ENCODE measurements at regions not wholly inside any gene's neighbourhood (a gene's known extent, or its start where the extent isn't known, plus 50 kb on each side); places are given as distances from the start of the nearest gene placed in this dataset.

DNA sequence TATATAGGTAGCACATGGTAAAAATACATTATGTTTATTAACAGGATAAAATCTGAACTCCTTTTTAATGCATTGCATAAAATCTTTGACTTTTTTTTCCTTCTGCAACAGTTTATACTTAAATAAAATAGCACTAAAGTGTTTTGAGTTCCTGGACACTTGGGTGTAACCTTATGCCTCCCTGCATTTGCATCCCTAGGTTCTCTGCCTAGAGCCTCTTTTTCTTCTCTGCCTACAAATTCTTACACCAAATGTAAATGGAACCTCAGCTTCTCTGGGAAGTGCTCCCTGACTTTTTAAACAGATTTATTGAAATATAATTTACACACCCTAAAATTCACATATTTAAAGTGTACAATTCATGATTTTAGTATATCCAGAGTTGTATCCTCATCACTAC, 1017.6 kb downstream of the CNTNAP5 start:
- no peak for DNase-seq (ENCODE audit: low read depth)

DNA sequence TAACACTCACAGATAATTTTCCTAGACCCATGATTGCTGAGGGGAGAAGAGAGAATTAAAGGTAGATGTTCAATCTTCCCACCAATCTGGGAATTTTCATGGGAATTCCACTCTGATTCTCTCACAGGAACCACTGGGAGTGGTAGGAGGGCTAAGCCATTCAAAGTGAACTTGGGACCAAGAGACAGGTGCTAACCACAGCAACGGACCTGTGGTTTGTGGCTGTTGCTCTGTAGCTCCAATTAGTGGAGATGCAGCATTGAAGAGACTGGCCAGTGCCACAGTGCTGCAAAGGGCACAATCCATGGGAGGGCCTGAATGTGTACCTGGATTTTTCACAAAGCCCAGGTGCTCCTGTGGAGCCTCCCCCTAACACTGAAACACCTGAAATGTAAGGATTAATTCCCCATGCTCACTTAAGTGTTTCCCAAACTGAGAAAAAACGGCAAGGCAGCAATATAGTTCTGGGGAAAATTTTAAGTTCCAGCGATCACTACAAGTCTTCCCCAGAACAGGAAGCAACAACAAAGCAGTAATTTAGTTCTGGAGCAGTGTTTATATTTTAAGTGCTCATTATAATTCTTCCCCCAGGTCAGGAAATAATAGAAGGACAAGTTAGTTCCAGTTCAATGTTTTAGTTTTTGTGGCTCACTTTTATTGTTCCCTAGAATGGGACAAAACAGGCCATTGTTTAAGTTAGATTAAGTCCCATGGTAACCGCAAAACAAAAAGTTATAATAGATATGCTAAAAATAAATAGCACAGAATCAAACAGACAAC, 1045.8 kb downstream of the CNTNAP5 start:
- no peak for DNase-seq (ENCODE audit: low read depth)

DNA sequence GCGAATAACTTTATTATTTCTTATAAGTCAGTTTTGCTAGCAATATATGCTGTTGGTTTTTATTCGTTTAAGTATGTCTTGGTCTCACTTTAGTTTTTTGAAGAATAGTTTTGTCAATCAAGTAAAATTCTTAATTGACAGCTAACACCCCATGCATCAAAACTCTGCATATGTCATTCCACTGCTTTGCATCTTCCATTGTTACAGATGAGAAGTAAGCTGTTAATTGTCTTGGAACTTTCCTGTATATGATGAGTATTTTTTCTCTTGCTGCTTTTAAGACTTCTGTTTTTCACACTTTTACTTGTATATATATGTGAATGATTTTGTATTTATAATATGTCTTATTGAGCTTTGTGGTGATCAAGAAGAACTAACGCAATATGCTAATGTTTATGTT, 1048.4 kb downstream of the CNTNAP5 start:
- no peak for DNase-seq (ENCODE audit: low read depth)

DNA sequence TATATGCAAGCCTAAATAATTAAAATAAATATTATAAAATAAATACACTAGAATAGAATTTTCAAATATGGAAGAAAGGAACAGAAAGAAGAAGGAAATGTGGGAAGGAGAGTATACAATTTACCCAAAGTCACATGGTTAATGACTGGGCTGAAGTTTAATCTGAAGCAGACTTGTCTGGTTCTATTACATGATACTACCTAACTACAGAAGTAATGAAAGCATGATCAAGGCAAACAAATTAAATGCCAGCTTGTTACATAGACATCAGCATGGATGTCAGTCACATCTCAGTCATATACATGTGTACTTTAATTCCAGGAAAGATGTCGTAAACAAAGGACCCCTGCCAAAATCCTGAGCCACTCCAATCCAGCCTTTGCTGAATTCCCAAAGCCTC, 1060.8 kb downstream of the CNTNAP5 start:
- DNase-seq (ENCODE audit: low read depth): no peak

DNA sequence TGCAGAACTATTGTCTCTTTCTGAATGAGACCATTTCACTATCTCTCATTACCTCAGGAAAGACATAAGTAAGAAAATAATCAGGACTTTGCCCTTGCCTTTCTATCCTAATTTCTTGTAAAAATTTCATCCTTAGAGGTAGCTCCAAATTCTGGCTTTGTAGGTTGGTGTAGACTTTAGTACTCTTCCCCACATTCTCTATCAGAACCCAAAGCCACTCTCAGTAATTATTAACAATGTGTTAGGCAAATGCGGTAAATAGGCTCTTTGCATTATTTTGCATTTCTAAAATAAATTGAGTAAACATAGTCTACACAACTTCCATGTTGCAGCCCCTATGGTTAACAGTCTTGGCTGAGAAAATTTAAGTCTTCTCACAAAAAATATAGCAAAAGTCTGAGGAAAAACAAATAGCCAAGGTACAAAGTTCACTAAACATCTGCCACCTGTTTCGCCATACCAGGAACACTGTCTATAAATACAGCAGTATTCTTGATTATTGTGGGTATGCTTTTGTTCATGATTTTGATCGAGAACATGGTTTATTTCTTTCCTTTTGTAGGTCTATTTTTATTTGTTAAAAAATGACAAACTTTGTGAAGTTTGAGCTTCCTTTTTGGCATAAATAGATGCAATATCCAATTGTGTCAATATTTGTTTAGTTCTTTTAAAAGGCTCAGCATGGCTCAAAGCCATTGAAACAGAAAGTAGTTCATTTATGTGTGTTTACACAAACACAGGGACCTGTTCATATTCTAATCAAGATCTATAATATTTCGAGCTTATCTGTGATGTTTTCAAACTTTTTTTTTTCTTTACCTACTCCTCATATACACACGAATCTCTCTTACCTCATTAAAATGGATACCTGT, 1061.5 kb downstream of the CNTNAP5 start:
- no peak for DNase-seq (ENCODE audit: low read depth)

DNA sequence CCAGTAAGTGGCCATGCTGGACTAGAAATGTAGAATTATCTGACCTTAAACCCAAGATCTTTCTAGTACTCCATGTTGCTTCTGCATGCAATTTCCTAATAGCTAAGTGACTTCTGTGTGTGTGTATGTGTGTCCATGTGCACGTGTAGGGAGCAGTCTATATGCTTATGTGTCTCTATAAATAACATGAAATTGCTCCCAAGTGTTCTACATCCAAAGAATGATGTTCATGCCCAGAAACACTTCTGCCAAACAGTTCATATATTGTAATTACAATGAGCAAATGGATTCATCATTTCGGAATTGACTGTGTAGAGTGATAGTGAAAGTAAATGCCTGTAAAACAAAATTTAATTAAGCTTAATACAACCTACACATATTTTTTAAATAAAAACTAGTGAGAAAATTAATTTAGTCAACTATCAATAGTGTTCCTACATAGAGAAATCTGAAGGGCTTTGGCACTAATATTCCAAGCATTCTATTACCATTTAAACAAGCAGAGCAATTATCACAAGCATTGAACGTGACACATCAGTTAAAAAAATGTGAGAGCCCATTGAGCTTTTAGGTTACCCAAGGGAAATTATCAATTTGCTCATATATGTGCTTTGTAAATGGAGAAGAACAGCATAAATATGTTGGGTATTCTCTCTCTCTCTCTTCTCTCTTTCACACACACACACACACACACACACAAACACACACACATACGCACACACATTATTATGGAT, 1067.4 kb downstream of the CNTNAP5 start:
- DNase-seq (ENCODE audit: low read depth): no peak

DNA sequence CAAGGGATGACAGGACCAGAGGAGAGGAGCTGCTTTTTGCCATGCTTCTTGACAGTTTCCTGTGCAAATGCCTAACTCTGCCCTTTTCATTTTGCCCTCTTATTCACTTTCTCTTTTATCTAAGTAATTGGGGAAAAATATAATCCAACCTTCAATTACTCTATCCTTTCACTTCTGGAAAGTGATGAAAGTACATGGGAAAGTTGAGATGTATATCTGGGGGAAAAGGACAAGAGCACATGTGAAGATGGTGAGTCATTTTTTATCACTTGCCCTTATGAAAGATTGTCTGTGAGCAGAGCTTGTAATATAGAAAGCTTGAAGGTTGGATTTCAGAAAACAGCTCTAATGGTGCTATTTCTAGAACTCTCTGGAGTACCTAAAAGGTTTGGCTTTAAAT, 1070.7 kb downstream of the CNTNAP5 start:
- DNase-seq (ENCODE audit: low read depth): no peak

DNA sequence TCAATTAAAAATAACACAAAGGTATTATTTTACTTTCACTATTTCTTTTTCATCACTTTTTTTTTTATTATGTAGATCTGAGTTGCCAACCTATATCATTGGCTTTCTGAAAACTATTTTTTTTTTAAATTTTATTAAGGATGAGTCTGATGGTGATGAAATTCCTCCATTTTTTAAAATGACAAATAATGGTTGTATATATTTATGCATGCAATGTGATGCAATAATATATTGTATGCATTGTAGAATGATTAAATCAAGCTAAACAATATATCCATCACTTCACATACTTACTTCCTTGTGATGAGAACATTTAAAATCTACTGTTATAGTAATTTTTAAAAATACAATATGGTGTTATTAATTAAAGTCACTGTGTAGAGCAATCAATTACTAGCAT, 1081.6 kb downstream of the CNTNAP5 start:
- no peak for DNase-seq (ENCODE audit: low read depth)

DNA sequence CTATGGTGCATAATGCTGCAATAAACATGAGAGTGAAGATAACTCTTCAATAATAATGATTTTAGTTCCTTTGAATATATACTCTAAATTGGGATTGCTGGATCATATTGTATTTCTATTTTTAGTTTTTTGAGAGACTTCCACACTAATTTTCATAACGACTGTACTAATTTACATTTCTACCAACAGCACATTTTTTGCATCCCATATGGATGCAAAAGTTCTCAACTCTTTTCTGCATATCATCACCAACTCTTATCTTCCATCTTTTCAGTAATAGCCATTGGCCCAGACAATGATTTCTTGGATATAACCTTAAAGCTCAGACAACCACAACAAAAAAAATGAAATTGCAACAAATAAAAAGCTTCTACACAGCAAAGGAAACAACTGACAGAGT, 1082.4 kb downstream of the CNTNAP5 start:
- DNase-seq (ENCODE audit: low read depth): no peak

DNA sequence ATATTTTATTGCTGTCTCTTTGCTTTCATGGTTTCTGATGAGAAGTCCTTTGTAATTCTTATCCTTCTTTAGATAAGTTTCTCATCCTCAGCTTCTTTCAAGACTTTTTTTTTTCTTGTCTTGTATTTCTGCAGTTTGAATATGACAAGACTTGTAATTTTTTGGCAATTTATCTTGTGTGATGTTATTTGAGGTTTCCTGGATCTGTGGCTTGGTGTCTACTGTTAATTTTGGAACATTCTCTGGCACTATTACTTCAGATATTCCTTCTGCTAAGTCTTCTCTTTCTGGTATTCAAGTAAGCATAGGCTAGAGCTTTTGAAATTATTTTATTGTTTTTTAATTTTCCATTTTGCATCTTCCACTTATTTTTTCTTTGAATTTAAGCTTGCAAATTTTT, 1083.2 kb downstream of the CNTNAP5 start:
- no peak for DNase-seq (ENCODE audit: low read depth)

DNA sequence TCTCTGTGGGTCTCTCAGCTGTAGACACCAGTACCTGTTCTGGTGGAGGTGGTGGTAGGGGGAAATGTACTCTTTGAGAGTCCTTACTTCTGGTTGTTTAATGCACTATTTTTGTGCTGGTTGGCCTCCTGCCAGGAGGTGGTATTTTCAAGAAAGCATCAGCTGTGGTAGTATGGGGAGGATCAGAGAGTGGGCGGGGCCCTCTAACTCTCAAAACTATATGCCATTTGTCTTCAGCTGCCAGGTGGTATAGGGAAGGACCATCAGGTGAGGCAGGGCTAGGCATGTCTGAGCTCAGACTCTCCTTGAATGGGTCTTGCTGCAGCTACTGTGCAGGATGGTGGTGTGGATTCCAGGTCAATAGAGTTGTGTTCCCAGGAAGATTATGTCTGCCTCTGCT, 1100.8 kb downstream of the CNTNAP5 start:
- DNase-seq (ENCODE audit: low read depth): no peak

DNA sequence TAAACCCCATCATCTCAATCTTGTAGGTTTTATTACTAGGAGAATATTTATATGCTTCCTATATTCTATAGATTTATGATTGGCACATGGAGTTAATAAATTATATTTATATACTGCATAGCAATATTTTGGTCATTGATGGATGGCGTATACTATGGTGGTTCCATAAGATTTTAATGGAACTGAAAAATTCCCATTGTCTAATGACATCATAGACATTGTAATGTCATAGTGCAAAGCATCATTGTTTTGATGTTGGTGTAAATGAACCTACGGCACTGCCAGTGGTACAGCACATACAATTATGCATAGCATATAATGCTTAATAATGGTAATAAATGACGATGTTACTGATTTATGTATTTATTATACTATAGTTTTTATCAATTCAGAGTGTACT, 1135.9 kb downstream of the CNTNAP5 start:
- no peak for DNase-seq (ENCODE audit: low read depth)

DNA sequence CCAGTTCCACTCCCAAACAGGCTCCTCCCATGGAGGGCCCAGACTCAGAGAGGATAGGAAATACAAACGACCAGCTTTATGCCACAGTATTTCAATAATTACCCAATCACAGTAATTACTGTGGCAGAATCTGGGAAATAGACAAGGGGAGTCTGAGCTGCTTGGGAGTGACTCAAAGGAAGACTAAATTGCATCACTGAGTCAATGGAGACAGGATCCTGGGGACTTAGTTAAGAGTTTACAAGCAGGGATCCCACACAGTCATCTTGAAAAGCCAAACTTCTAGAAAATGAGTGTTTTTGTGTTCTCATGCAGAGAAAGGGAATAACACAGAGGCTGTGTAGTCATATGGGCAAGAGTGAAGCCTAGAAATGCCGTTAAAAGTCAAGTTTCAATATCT, 1142.1 kb downstream of the CNTNAP5 start:
- DNase-seq (ENCODE audit: low read depth): no peak

DNA sequence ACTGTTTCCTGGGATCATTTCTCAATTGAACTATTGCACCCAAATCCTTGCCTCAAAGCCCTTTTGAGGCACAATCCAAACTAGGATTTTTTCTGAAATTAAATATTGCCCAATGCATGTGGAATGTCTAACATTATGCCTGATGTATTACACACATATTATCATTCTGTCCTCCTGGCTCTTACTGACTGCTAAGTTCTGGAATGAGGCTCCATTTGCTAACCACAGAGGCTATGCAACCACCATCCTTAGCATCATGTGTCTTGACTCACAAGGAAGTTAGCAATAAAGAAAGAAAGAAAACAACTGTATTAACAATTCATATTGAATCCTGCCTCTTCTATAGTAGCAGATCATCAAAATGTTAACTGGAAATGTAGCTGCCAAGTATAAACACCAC, 1142.7 kb downstream of the CNTNAP5 start:
- no peak for DNase-seq (ENCODE audit: low read depth)

DNA sequence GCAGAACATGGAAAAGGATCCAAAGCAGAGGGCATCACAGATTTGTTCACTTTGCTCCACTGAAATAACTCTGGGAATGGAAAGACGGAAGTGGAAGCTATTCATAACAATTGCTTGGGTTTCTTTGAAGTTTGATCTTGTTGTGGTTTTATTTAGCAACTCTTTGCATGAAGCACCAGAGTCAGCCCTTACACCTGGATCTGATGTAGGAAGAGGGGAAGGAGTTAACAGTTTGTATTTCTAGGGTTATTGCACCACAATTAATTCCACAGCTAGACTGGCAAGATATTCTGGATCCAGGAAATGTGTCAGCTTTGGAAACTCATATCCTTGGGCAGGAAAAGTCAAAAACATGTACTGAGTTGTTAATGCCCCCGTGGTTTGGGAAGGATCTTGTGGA, 1143.4 kb downstream of the CNTNAP5 start:
- DNase-seq (ENCODE audit: low read depth): no peak

DNA sequence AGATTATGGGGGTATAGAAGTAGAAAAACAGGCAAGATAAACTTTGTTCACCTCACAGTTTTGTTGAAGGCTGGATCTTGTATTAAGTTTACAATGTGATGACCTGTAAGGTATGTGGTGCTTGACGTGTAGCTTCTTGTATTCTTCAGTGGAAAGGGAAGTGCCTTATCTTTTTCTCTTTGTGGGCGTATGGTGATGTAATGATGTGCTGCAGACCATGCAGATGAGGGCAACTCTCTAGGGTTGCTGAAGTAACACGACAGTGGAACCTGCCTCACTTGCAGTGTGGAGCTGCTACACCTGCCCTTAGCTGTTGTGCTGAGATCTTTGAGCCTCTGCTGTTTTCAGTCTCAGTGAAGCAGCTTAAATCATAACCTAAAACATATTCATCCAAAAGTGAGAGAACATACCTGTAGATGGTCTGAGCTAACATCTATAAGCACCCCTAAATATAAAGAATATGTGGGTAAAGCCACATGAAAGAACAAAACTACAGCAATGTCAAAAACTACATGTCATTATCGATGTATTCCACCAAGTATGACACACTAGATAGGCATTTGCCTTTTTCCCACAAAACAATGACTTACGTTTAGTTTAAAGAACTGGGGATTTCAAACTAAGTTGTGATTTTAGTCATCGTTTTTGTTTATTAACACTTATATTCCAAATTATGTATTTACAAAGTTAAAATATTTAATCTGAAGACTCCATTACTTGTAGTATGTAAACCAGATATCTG, 1144.1 kb downstream of the CNTNAP5 start:
- DNase-seq (ENCODE audit: low read depth): no peak

DNA sequence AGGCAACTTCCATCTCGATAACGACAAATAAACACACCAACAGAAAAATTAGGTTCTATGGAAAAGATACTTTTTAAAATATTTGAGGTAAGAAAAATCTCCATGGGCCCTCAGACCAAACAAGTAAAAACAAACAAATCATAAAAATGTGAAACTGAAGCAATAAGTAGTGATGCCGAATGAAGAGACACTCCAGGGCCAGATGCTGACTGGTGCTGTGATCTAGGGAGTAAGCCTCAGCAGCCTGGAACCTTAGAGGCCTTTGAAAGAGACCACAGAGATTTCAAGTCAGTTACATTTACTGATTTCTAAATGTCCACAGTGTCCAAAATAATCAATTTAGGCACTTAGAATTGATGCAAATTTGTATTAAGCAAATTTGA, 1144.7 kb downstream of the CNTNAP5 start:
- DNase-seq (ENCODE audit: low read depth): no peak

DNA sequence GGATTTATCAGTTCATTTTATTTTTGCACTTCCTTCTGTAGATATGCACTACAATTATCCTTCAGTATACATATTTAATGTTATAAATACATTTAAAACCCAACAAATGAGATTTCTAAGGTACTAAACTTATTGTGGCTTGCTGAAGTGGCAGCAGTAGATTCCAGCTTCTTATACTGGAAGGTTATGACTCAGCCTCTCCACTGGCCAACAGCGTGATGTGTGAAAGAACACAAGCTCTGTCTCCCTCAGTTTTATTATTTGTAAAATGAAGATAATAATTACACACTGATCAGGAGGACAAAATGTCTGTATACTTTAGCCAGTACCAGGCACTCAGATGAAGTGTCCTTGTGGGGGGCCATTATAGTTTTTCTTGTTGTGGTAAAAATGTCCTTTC, 1147.1 kb downstream of the CNTNAP5 start:
- no peak for DNase-seq (ENCODE audit: low read depth)

DNA sequence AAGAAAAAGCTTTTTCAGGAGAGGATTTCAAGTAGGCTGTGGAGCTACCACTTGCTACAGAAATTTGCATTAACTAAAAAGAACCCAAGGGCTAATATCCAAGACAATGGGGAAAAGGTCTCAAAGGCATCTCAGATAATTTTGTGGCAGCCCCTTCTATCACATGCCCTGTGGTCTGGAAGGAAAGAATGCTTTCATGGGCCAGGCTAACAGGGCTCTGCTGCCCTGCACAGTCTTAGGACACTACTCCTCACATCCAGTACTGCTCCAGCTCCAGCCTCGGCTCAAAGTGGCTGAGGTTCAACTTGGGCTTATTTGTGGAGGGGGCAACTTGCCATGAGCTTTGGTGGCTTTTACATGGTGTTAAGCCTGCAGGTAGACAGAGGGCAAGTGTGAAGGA, 1150.3 kb downstream of the CNTNAP5 start:
- DNase-seq (ENCODE audit: low read depth): no peak

DNA sequence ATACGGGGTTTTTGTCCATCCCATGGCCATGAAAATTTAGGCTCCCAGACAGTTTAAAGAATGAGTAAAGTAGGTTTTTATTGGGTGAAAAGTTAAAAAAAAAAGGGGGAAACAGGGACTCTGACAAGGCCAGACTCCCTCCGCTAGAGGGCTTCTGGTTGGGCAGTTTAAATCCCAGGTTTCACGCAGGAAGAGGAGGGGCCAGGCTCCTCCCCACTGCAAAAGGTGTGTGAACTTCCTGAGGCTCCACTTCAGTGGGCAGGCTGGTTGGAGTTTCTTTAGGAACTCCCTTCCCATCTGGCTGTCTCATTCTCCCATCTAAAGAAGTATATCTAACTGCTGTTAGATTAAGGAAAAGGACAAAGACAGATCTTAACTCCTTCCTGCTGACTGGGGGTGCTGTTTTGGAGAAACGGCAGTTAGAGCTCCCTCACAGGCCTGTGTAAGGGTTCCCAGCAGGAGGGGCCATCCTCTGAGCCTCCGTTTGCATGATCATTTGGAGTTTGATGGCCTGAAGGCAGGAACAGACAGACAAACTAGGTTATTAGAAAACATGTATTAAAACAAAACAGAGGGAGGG, 1160.7 kb downstream of the CNTNAP5 start:
- DNase-seq (ENCODE audit: low read depth): no peak

DNA sequence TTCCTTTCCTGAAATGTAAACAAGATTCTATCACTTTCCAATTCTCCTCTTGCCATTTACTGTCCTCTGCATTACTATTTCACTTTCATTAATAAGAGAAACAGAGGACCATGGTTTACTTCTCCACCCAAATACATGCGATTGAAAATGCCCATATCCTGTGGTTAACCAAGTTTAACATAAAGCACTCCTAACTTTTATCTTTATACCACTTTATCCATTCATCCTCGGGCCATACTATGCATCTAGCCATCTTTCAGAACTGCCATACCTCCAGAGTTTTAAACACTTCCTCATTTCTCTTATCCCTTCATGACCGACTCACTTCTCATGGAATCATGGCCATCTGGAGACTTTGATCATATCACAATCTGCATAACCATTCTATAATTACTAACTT, 1182.3 kb downstream of the CNTNAP5 start:
- DNase-seq (ENCODE audit: low read depth): no peak

DNA sequence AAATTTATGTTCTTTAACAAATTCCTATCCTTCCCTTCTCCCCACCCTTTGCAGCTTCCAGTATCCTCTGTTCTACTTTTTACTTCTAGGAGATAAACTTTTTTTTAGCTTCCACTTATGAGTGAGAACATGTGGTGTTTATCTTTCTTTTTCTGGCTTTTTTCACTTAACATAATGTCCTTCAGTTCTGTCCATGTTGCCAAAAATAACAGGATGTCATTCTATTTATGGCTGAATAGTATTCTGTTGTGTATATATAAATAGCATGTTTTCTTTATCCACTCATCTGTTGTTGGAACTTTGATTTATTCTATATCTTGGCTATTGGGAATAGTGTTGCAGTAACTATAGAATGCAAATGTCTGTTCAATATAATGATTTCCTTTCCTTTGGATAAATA, 1191.2 kb downstream of the CNTNAP5 start:
- DNase-seq (ENCODE audit: low read depth): no peak

Measured in activated T-cell treated with anti-CD3 and anti-CD28 coated beads for 24 hours (primary cell).